Osteoblast (primary cell): ENCODE measurements at regions not wholly inside any gene's neighbourhood (a gene's known extent, or its start where the extent isn't known, plus 50 kb on each side); places are given as distances from the start of the nearest gene placed in this dataset.

Experiments
- DNase-seq: peaks from one replicate; pipeline ENCODE4 v3.0.0; 2011; ENCODE audit warnings: low spot score, mixed read lengths; ENCODE audit not compliant: insufficient read length; ENCODE audit errors: missing footprints
- H2AFZ ChIP-seq: 2 replicates; pipeline ENCODE4 v1.6.0; 2011; ENCODE audit warnings: mild to moderate bottlenecking, low read length
- H3K27ac ChIP-seq: 2 replicates; pipeline ENCODE4 v1.5.1; 2011; ENCODE audit warnings: mild to moderate bottlenecking, low read depth, low read length, moderate library complexity
- H3K27me3 ChIP-seq: 2 replicates; pipeline ENCODE4 v1.6.0; 2012; ENCODE audit warnings: mild to moderate bottlenecking, control low read depth, inconsistent platforms, low read length, moderate library complexity; ENCODE audit not compliant: insufficient read depth
- H3K36me3 ChIP-seq: 2 replicates; pipeline ENCODE4 v1.5.1; 2011; ENCODE audit warnings: mild to moderate bottlenecking, low read length, control low read depth, moderate library complexity; ENCODE audit not compliant: insufficient read depth
- H3K4me1 ChIP-seq: 2 replicates; pipeline ENCODE4 v1.5.1; 2011; ENCODE audit warnings: mild to moderate bottlenecking, low read length, control low read depth, moderate library complexity; ENCODE audit not compliant: insufficient read depth
- H3K4me2 ChIP-seq: 2 replicates; pipeline ENCODE4 v1.6.0; 2011; ENCODE audit warnings: mild to moderate bottlenecking, low read length; ENCODE audit not compliant: insufficient read depth
- H3K4me3 ChIP-seq: fragments of 200-600 bp; sonication (generic); 3 replicates; pipeline ENCODE4 v1.5.1; 2012; ENCODE audit warnings: mild to moderate bottlenecking, low read length, inconsistent platforms; ENCODE audit not compliant: insufficient read depth
- H3K79me2 ChIP-seq: 2 replicates; pipeline ENCODE4 v1.6.0; 2012; ENCODE audit warnings: mild to moderate bottlenecking, low read length, control low read depth, inconsistent platforms; ENCODE audit not compliant: insufficient read depth
- H3K9me3 ChIP-seq: 2 replicates; pipeline ENCODE4 v1.5.1; 2011; ENCODE audit warnings: low read depth, low read length, control low read depth
- H4K20me1 ChIP-seq: 2 replicates; pipeline ENCODE4 v1.6.0; 2012; ENCODE audit warnings: mild to moderate bottlenecking, low read length, control low read depth; ENCODE audit not compliant: insufficient read depth
- CTCF ChIP-seq: IDR thresholded peaks from 2 replicates; pipeline ENCODE4 v1.5.1; 2011; ENCODE audit warnings: mild to moderate bottlenecking, low read depth, low read length, moderate library complexity; ENCODE audit errors: extremely low read depth

GRCh38 chr7:142432377-142432776, 174.5 kb upstream of the PRSS58 start:
- Histone ChIP-seq H3K4me2 (no peak overlapping the region), H3K4me3 (no peak overlapping the region), H3K9me3 (no peaks in the 10 kb centered on the region), H3K4me1 (peaks cover 13% of the 10 kb centered on the region), H3K79me2 (no peaks in the 10 kb centered on the region), H4K20me1 (no peaks in the 10 kb centered on the region), H3K36me3 (no peaks in the 10 kb centered on the region), H3K27me3 (no peaks in the 10 kb centered on the region), H2AFZ (no peak overlapping the region), H3K27ac (no peak overlapping the region)
- TF ChIP-seq CTCF, result no peak
- no peak for DNase-seq

- Histone ChIP-seq H3K4me3 (no peak overlapping the region), H3K9me3 (no peaks in the 10 kb centered on the region), H3K4me1 (peaks cover 4% of the 10 kb centered on the region), H3K27me3 (no peaks in the 10 kb centered on the region), H3K36me3 (no peaks in the 10 kb centered on the region), H3K79me2 (no peaks in the 10 kb centered on the region), H3K27ac (no peak overlapping the region), H2AFZ (no peak overlapping the region), H4K20me1 (no peaks in the 10 kb centered on the region), H3K4me2 (no peak overlapping the region)
- no peak for DNase-seq
- TF ChIP-seq CTCF, result no peak
Measured at GRCh38 chr7:142431491-142431890, 173.6 kb upstream of the PRSS58 start.

GRCh38 chr7:142428094-142428493, 170.2 kb upstream of the PRSS58 start:
- Histone ChIP-seq H2AFZ (no peak overlapping the region), H3K9me3 (no peaks in the 10 kb centered on the region), H3K27ac (no peak overlapping the region), H3K27me3 (no peaks in the 10 kb centered on the region), H4K20me1 (no peaks in the 10 kb centered on the region), H3K79me2 (no peaks in the 10 kb centered on the region), H3K4me3 (no peak overlapping the region), H3K36me3 (no peaks in the 10 kb centered on the region), H3K4me1 (no peaks in the 10 kb centered on the region), H3K4me2 (no peak overlapping the region)
- TF ChIP-seq CTCF, result no peak
- no peak for DNase-seq

GRCh38 chr7:142425281-142425680, 167.4 kb upstream of the PRSS58 start:
- Histone ChIP-seq H3K4me3 (no peak overlapping the region), H3K4me2 (no peak overlapping the region), H3K27ac (no peak overlapping the region), H4K20me1 (no peaks in the 10 kb centered on the region), H3K9me3 (no peaks in the 10 kb centered on the region), H3K36me3 (no peaks in the 10 kb centered on the region), H3K4me1 (no peaks in the 10 kb centered on the region), H2AFZ (no peak overlapping the region), H3K27me3 (no peaks in the 10 kb centered on the region), H3K79me2 (no peaks in the 10 kb centered on the region)
- no peak for TF ChIP-seq CTCF
- no peak for DNase-seq
